IMR-90 (cell line): ENCODE measurements at regions not wholly inside any gene's neighbourhood (a gene's known extent, or its start where the extent isn't known, plus 50 kb on each side); places are given as distances from the start of the nearest gene placed in this dataset.

Source experiments
- ATAC-seq: fragments of 200-7000 bp; cut with Tn5 transposase; 2 replicates; pipeline ENCODE4 v1.9.1; 2020; ENCODE audit warnings: low read depth, mild to moderate bottlenecking, moderate library complexity
- BruUV-seq: library from RNA; stranded (reverse); fragments of 400-500 nt; replicated peaks from 2 replicates; lab custom pipeline; 2021; lab: Mats Ljungman, UMichigan
- CTCF ChIA-PET: fragments of 300-600 bp; formaldehyde crosslinking; extraction: SDS; loops from one replicate; lab custom pipeline; 2021; ENCODE audit warnings: antibody characterized with exemption; lab: Yijun Ruan, JAX
- POLR2A ChIA-PET: fragments of 300-600 bp; sonication (Branson Sonifier 250); formaldehyde crosslinking; loops from one replicate; lab custom pipeline; 2022; ENCODE audit warnings: antibody characterized with exemption; ENCODE audit not compliant: unreplicated experiment; lab: Charles Lee
- DNase-seq: peaks from one replicate; pipeline ENCODE4 v3.0.0; 2013
- H2AFZ ChIP-seq: replicated peaks from 2 replicates; pipeline ENCODE3; 2013; ENCODE audit warnings: low read length, mild to moderate bottlenecking; ENCODE audit not compliant: poor library complexity
- H2AK5ac ChIP-seq: 2 replicates; pipeline ENCODE4 v1.6.1; 2013; ENCODE audit warnings: low read depth, low read length, inconsistent platforms
- H2AK9ac ChIP-seq: replicated peaks from 2 replicates; pipeline ENCODE3; 2013; ENCODE audit warnings: mild to moderate bottlenecking, low read depth, low read length, moderate library complexity; ENCODE audit not compliant: poor library complexity
- H2BK120ac ChIP-seq: 2 replicates; pipeline ENCODE4 v1.6.1; 2013; ENCODE audit warnings: low read depth, low read length, inconsistent platforms
- H2BK15ac ChIP-seq: 3 replicates; pipeline ENCODE4 v1.6.1; 2013; ENCODE audit warnings: low read depth, low read length, inconsistent platforms
- H2BK20ac ChIP-seq: 2 replicates; pipeline ENCODE4 v1.6.1; 2013; ENCODE audit warnings: low read depth, mild to moderate bottlenecking, inconsistent platforms, low read length, moderate library complexity
- H2BK5ac ChIP-seq: 2 replicates; pipeline ENCODE4 v1.6.1; 2013; ENCODE audit warnings: mild to moderate bottlenecking, low read depth, low read length, inconsistent platforms; ENCODE audit not compliant: poor library complexity, severe bottlenecking
- H3K14ac ChIP-seq: replicated peaks from 2 replicates; pipeline ENCODE4 v1.6.1; 2013; ENCODE audit warnings: low read depth, low read length, inconsistent platforms
- H3K18ac ChIP-seq: 2 replicates; pipeline ENCODE4 v1.6.1; 2013; ENCODE audit warnings: low read depth, low read length, control low read depth
- H3K23ac ChIP-seq: 2 replicates; pipeline ENCODE4 v1.6.1; 2013; ENCODE audit warnings: low read depth, low read length, inconsistent platforms
- H3K27ac ChIP-seq: 2 replicates; pipeline ENCODE4 v1.5.1; 2013; ENCODE audit warnings: mild to moderate bottlenecking, control low read depth, low read length; ENCODE audit not compliant: insufficient read depth
- H3K27me3 ChIP-seq: 2 replicates; pipeline ENCODE4 v1.6.1; 2013; ENCODE audit warnings: low read length; ENCODE audit not compliant: control insufficient read depth, insufficient read depth
- H3K36me3 ChIP-seq: 2 replicates; pipeline ENCODE4 v1.6.1; 2013; ENCODE audit warnings: low read length, mixed read lengths; ENCODE audit not compliant: control insufficient read depth, insufficient read depth
- H3K4ac ChIP-seq: 2 replicates; pipeline ENCODE4 v1.6.1; 2013; ENCODE audit warnings: low read depth, low read length, inconsistent platforms
- H3K4me1 ChIP-seq: 2 replicates; pipeline ENCODE4 v1.6.1; 2013; ENCODE audit warnings: low read length, mixed read lengths; ENCODE audit not compliant: control insufficient read depth, insufficient read depth
- H3K4me2 ChIP-seq: 2 replicates; pipeline ENCODE4 v1.6.1; 2013; ENCODE audit warnings: low read depth, mild to moderate bottlenecking, control low read depth, low read length, moderate library complexity
- H3K4me3 ChIP-seq: 2 replicates; pipeline ENCODE4 v1.5.1; 2013; ENCODE audit warnings: low read depth, mild to moderate bottlenecking, control low read depth, low read length, moderate library complexity; ENCODE audit not compliant: insufficient read depth
- H3K56ac ChIP-seq: 2 replicates; pipeline ENCODE4 v1.6.1; 2013; ENCODE audit warnings: low read length, inconsistent platforms; ENCODE audit not compliant: insufficient read depth; ENCODE audit errors: extremely low read depth
- H3K79me1 ChIP-seq, 2 experiments: 2 replicates each; pipeline ENCODE4 v1.6.1; 2013; ENCODE audit warnings: low read length in 2 of 2, inconsistent platforms in 1 of 2, low read depth in 1 of 2
- H3K9ac ChIP-seq: 2 replicates; pipeline ENCODE4 v1.6.1; 2013; ENCODE audit warnings: low read depth, low read length, control low read depth
- H3K9me1 ChIP-seq: 2 replicates; pipeline ENCODE4 v1.6.1; 2013; ENCODE audit warnings: low read length, inconsistent platforms; ENCODE audit not compliant: insufficient read depth
- H3K9me3 ChIP-seq: 2 replicates; pipeline ENCODE4 v1.6.1; 2013; ENCODE audit warnings: low read length; ENCODE audit not compliant: control insufficient read depth, insufficient read depth
- H4K20me1 ChIP-seq: 2 replicates; pipeline ENCODE4 v1.6.1; 2013; ENCODE audit warnings: low read length, inconsistent platforms; ENCODE audit not compliant: insufficient read depth
- H4K5ac ChIP-seq: 2 replicates; pipeline ENCODE4 v1.6.1; 2013; ENCODE audit warnings: mild to moderate bottlenecking, low read depth, low read length, control low read depth
- H4K8ac ChIP-seq, 2 experiments: 2 replicates each; pipeline ENCODE4 v1.6.1; 2013; ENCODE audit warnings: low read depth in 2 of 2, low read length in 2 of 2, control low read depth in 1 of 2, inconsistent platforms in 1 of 2
- H4K91ac ChIP-seq: 2 replicates; pipeline ENCODE4 v1.6.1; 2013; ENCODE audit warnings: low read depth, low read length, inconsistent platforms; ENCODE audit not compliant: insufficient read depth
- BHLHE40 ChIP-seq: fragments of 150-350 bp; IDR thresholded peaks from 2 replicates; pipeline ENCODE4 v1.6.1; 2016; ENCODE audit warnings: mild to moderate bottlenecking, low read depth, low read length
- CEBPB ChIP-seq: IDR thresholded peaks from 2 replicates; pipeline ENCODE4 v1.6.1; 2012; ENCODE audit warnings: low read depth, low read length, improper control_type of control experiment
- CHD1 ChIP-seq: IDR thresholded peaks from 2 replicates; pipeline ENCODE4 v1.6.1; 2012; ENCODE audit warnings: low read depth, low read length, improper control_type of control experiment
- CTCF ChIP-seq: conservative IDR thresholded peaks from 2 replicates; pipeline ENCODE4 v1.5.1; 2012; ENCODE audit warnings: mild to moderate bottlenecking, low read depth, low read length, improper control_type of control experiment
- ELK1 ChIP-seq: fragments of 150-350 bp; IDR thresholded peaks from 2 replicates; pipeline ENCODE4 v1.6.1; 2016; ENCODE audit warnings: low read depth, mild to moderate bottlenecking, low read length, moderate library complexity, borderline replicate concordance
- FOS ChIP-seq: fragments of 150-350 bp; IDR thresholded peaks from 2 replicates; pipeline ENCODE4 v1.6.1; 2016; ENCODE audit warnings: low read depth, low read length
- MAFK ChIP-seq: IDR thresholded peaks from 2 replicates; pipeline ENCODE4 v1.6.1; 2012; ENCODE audit warnings: low read depth, low read length, improper control_type of control experiment
- MAZ ChIP-seq: IDR thresholded peaks from 2 replicates; pipeline ENCODE4 v1.6.1; 2012; ENCODE audit warnings: low read depth, mild to moderate bottlenecking, low read length, improper control_type of control experiment, moderate library complexity, borderline replicate concordance
- MXI1 ChIP-seq: IDR thresholded peaks from 2 replicates; pipeline ENCODE4 v1.6.1; 2012; ENCODE audit warnings: low read depth, mild to moderate bottlenecking, low read length, moderate library complexity, borderline replicate concordance
- NFE2L2 ChIP-seq: fragments of 150-350 bp; IDR thresholded peaks from 2 replicates; pipeline ENCODE4 v1.6.1; 2016; ENCODE audit warnings: low read depth, mild to moderate bottlenecking, low read length
- POLR2A ChIP-seq: IDR thresholded peaks from 2 replicates; pipeline ENCODE4 v1.6.1; 2012; ENCODE audit warnings: mild to moderate bottlenecking, low read depth, low read length
- RAD21 ChIP-seq: IDR thresholded peaks from 2 replicates; pipeline ENCODE4 v1.6.1; 2012; ENCODE audit warnings: low read length, improper control_type of control experiment
- RCOR1 ChIP-seq: IDR thresholded peaks from 2 replicates; pipeline ENCODE4 v1.6.1; 2012; ENCODE audit warnings: mild to moderate bottlenecking, low read length, improper control_type of control experiment; ENCODE audit not compliant: insufficient replicate concordance
- RFX5 ChIP-seq: IDR thresholded peaks from 2 replicates; pipeline ENCODE4 v1.8.0; 2012; ENCODE audit warnings: low read depth, mild to moderate bottlenecking, low read length, moderate library complexity
- SMC3 ChIP-seq: fragments of 150-350 bp; IDR thresholded peaks from 2 replicates; pipeline ENCODE4 v1.6.1; 2016; ENCODE audit warnings: low read depth, mild to moderate bottlenecking, antibody characterized with exemption, low read length, moderate library complexity
- USF2 ChIP-seq: fragments of 150-350 bp; IDR thresholded peaks from 2 replicates; pipeline ENCODE4 v1.6.1; 2017; ENCODE audit warnings: mild to moderate bottlenecking, antibody characterized with exemption, low read length, low read depth
- WGBS, 2 experiments: methylation state at CpG; one replicate each; pipeline versions ENCODE4 v1.1.5 to v1.1.7; 2013; ENCODE audit warnings: missing lambda C conversion rate in 2 of 2; ENCODE audit not compliant: insufficient read length in 1 of 2; ENCODE audit errors: extremely low coverage in 2 of 2; 5-methylcytosine and 5-hydroxymethylcytosine counted together
- dilution Hi-C: fragments of 300-500 bp; cut with HindIII; formaldehyde crosslinking; loops from one replicate; pipeline ENCODE4 v1.14.3; 2018; ENCODE audit warnings: low sequenced_read_pairs; ENCODE audit not compliant: unreplicated experiment
- in situ Hi-C: fragments of 300-500 bp; cut with MboI; formaldehyde crosslinking; loops from 3 replicates; pipeline ENCODE4 v1.14.3; 2019; ENCODE audit warnings: low sequenced_read_pairs, inconsistent platforms, mixed read lengths
- intact Hi-C: fragments of 100-400 bp; cut with micrococcal nuclease; formaldehyde crosslinking; loops from 2 replicates; pipeline ENCODE4 v1.10.0; 2022

GRCh38 chr4:17260166-17260907 is 251.6 kb downstream of the QDPR start:
- WGBS, 2 experiments: no CpG with 5 or more reads among the region's 4 CpGs
- no peak for TF ChIP-seq CEBPB
- no peak for TF ChIP-seq NFE2L2
- TF ChIP-seq MAZ: no peak
- no peak for TF ChIP-seq POLR2A
- no peak for TF ChIP-seq CHD1
- TF ChIP-seq RFX5: no peak
- no peak for TF ChIP-seq RCOR1
- TF ChIP-seq BHLHE40: no peak
- TF ChIP-seq RAD21: no peak
- no peak for TF ChIP-seq USF2
- no peak for TF ChIP-seq ELK1
- TF ChIP-seq MXI1: no peak
- no peak for TF ChIP-seq FOS
- TF ChIP-seq MAFK: no peak
- TF ChIP-seq SMC3: no peak
- no peak for TF ChIP-seq CTCF
- intact Hi-C loops: no loop called here
- Histone ChIP-seq H3K27me3 (no peaks in the 10 kb centered on the region), H2BK120ac (no peak overlapping the region), H3K4me1 (no peaks in the 10 kb centered on the region), H4K8ac (no peak overlapping the region), H3K27ac (no peak overlapping the region), H2BK20ac (no peak overlapping the region), H2AK5ac (no peak overlapping the region; the same call in 1 of the 2 replicates), H3K79me1 (no peaks in the 10 kb centered on the region), H4K5ac (no peak overlapping the region), H3K14ac (no peak overlapping the region), H3K23ac (no peak overlapping the region), H2BK5ac (no peak overlapping the region), H3K9me1 (no peaks in the 10 kb centered on the region), H3K18ac (no peak overlapping the region), H4K20me1 (no peaks in the 10 kb centered on the region), H2BK15ac (no peak overlapping the region), H3K4ac (no peak overlapping the region), H3K9ac (no peak overlapping the region), H3K4me3 (no peak overlapping the region), H3K4me2 (no peak overlapping the region), H2AFZ (no peak overlapping the region), H3K56ac (no peak overlapping the region), H4K91ac (no peak overlapping the region), H3K9me3 (no peaks in the 10 kb centered on the region), H3K36me3 (no peaks in the 10 kb centered on the region), H2AK9ac (no peak overlapping the region)
- ATAC-seq: no peak
- DNase-seq: no peak
- CTCF ChIA-PET: no interaction called here
- BruUV-seq: no TSS peak
- POLR2A ChIA-PET: no interaction called here
- in situ Hi-C loops: no loop called here
- dilution Hi-C loops: no loop called here
